Uterus (tissue), 3 donors: ENCODE measurements at regions not wholly inside any gene's neighbourhood (a gene's known extent, or its start where the extent isn't known, plus 50 kb on each side); places are given as distances from the start of the nearest gene placed in this dataset.

Experiments used
- DNase-seq, 2 donors: peaks; one replicate each; pipeline ENCODE4 v3.0.0-alpha.2; 2019 to 2020
- H3K27ac ChIP-seq, 2 donors: fragments of 200-600 bp; sonication (generic); 1 replicate in 1 of 2; 2 replicates in 1 of 2; pipeline ENCODE4 v1.5.1; 2016 to 2018
- H3K27me3 ChIP-seq, 2 donors: fragments of 200-600 bp; sonication (generic); one replicate each; pipeline ENCODE4 v1.5.1; 2018 to 2019; ENCODE audit warnings: control low read depth in 1 of 2
- H3K36me3 ChIP-seq, 2 donors: fragments of 200-600 bp; sonication (generic); one replicate each; pipeline ENCODE4 v1.5.1; 2019; ENCODE audit warnings: control low read depth in 1 of 2
- H3K4me1 ChIP-seq, 2 donors: fragments of 200-600 bp; sonication (generic); one replicate each; pipeline ENCODE4 v1.5.1; 2018 to 2019; ENCODE audit warnings: control low read depth in 1 of 2
- H3K4me3 ChIP-seq, 2 donors: fragments of 200-600 bp; sonication (generic); 1 replicate in 1 of 2; 2 replicates in 1 of 2; pipeline ENCODE4 v1.5.1; 2018 to 2019; ENCODE audit warnings: mild to moderate bottlenecking in 1 of 2
- H3K9me3 ChIP-seq, 2 donors: fragments of 200-600 bp; sonication (generic); one replicate each; pipeline ENCODE4 v1.5.1; 2019; ENCODE audit warnings: control low read depth in 1 of 2
- POLR2A ChIP-seq, 2 donors: fragments of 450-650 bp; IDR thresholded peaks; one replicate each; pipeline ENCODE4 v1.6.1; 2016; ENCODE audit warnings: antibody characterized with exemption in 2 of 2, mild to moderate bottlenecking in 1 of 2, moderate library complexity in 1 of 2
- intact Hi-C: fragments of 100-400 bp; cut with DNase I; formaldehyde crosslinking; loops from one replicate; pipeline ENCODE4 v1.15.1; 2023; ENCODE audit warnings: low total_unique reads
- TF ChIP-seq, protein P1 (sequence below), 4 experiments: fragments of 200-600 bp in 2 of 4; fragments of 450-650 bp in 2 of 4; sonication (generic) in 2 of 4; IDR thresholded peaks; one replicate each; pipeline ENCODE4 v1.5.1; 2016 to 2019; ENCODE audit warnings: antibody characterized with exemption in 4 of 4, mild to moderate bottlenecking in 2 of 4, moderate library complexity in 1 of 4
- donor health status: DM: yes; HTN: yes; CAD: no.

DNA sequence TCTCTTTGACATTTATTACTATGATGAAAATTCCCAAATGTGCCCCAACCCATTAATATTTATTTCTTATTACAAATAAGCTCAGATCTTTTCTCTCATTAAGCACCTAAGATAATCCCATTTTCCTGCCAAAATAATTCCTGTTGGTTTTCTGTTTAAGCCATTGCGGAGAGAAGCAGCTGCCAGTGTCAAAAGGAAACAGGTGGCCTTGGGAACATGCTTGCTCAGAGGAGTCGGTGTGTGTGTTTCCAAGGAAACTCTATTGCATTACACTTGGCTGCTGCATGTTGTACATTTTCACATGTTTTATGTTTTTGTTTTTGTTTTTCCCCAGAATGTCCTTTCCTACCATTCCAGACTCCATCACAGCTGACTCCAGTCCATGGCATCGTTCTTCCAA, 56.4 kb downstream of the CD24 start:
- no peak for DNase-seq
- no peaks in the 10 kb centered on the region for H3K4me1 ChIP-seq
- intact Hi-C loops: no loop called here
- H3K9me3 ChIP-seq: no peaks in the 10 kb centered on the region
- no peak overlapping the region for H3K27ac ChIP-seq
- H3K36me3 ChIP-seq: no peaks in the 10 kb centered on the region
- no peak overlapping the region for H3K4me3 ChIP-seq
- no peaks in the 10 kb centered on the region for H3K27me3 ChIP-seq
- no peak for TF ChIP-seq POLR2A (IDR thresholded peaks at IDR 0.05)
- TF ChIP-seq, protein P1, sequence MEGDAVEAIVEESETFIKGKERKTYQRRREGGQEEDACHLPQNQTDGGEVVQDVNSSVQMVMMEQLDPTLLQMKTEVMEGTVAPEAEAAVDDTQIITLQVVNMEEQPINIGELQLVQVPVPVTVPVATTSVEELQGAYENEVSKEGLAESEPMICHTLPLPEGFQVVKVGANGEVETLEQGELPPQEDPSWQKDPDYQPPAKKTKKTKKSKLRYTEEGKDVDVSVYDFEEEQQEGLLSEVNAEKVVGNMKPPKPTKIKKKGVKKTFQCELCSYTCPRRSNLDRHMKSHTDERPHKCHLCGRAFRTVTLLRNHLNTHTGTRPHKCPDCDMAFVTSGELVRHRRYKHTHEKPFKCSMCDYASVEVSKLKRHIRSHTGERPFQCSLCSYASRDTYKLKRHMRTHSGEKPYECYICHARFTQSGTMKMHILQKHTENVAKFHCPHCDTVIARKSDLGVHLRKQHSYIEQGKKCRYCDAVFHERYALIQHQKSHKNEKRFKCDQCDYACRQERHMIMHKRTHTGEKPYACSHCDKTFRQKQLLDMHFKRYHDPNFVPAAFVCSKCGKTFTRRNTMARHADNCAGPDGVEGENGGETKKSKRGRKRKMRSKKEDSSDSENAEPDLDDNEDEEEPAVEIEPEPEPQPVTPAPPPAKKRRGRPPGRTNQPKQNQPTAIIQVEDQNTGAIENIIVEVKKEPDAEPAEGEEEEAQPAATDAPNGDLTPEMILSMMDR (IDR thresholded peaks at IDR 0.05): no peak

- TF ChIP-seq, protein P1 (IDR thresholded peaks at IDR 0.05): no peak
- TF ChIP-seq POLR2A (IDR thresholded peaks at IDR 0.05): no peak
- no peak overlapping the region for H3K4me3 ChIP-seq
- intact Hi-C loops: no loop called here
- no peaks in the 10 kb centered on the region for H3K36me3 ChIP-seq
- no peaks in the 10 kb centered on the region for H3K9me3 ChIP-seq
- H3K4me1 ChIP-seq: no peaks in the 10 kb centered on the region
- H3K27me3 ChIP-seq: no peaks in the 10 kb centered on the region
- no peak for DNase-seq
- H3K27ac ChIP-seq: no peak overlapping the region
Observed at GRCh38 chr6:106916891-106917290, 57.6 kb downstream of the CD24 start.

DNA sequence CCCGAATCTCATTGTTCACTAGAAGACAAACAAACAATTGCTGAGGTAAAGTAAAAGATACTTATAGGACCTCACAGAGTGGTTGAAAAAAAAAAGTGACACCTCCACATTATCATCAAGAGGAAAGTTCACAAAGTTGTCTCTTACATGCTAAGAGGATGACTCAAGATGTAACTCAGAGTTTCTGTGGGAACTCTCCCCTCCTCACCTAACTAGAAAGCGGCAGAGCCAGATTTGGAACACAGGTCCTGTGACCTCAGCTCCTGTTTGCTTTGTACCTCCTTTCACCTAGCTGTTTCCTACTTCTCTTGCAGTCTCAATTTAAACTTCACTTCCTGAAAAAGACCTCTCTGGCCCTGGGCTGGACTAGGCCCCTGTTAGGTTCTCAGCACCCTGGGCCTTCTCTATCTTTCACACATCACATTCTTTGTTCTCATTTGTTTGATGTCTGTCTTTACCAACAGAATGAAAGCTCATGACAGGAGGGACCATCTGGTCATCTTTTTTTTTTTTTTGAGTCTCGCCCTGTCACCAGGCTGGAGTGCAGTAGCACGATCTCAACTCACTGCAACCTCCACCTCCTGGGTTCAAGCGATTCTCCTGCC, 60.8 kb downstream of the CD24 start:
- Histone ChIP-seq H3K4me1 (no peaks in the 10 kb centered on the region), H3K27ac (no peak overlapping the region), H3K36me3 (no peaks in the 10 kb centered on the region), H3K4me3 (no peak overlapping the region), H3K9me3 (no peaks in the 10 kb centered on the region), H3K27me3 (no peaks in the 10 kb centered on the region)
- intact Hi-C loops: no loop called here
- no peak for DNase-seq
- no peak for TF ChIP-seq POLR2A (IDR thresholded peaks at IDR 0.05)
- TF ChIP-seq, protein P1 (IDR thresholded peaks at IDR 0.05): no peak

GRCh38 chr6:106913111-106913510, 61.4 kb downstream of the CD24 start:
- intact Hi-C loops: no loop called here
- DNase-seq: no peak
- Histone ChIP-seq H3K4me3 (no peak overlapping the region), H3K4me1 (no peaks in the 10 kb centered on the region), H3K9me3 (no peaks in the 10 kb centered on the region), H3K36me3 (no peaks in the 10 kb centered on the region), H3K27ac (no peak overlapping the region), H3K27me3 (no peaks in the 10 kb centered on the region)
- TF ChIP-seq, protein P1 (IDR thresholded peaks at IDR 0.05): no peak
- no peak for TF ChIP-seq POLR2A (IDR thresholded peaks at IDR 0.05)

GRCh38 chr6:106912091-106912490, 62.4 kb downstream of the CD24 start:
- H3K27ac ChIP-seq: no peak overlapping the region
- intact Hi-C loops: no loop called here
- no peak for DNase-seq
- no peaks in the 10 kb centered on the region for H3K36me3 ChIP-seq
- no peak overlapping the region for H3K4me3 ChIP-seq
- no peaks in the 10 kb centered on the region for H3K4me1 ChIP-seq
- H3K9me3 ChIP-seq: no peaks in the 10 kb centered on the region
- H3K27me3 ChIP-seq: no peaks in the 10 kb centered on the region
- TF ChIP-seq, protein P1 (IDR thresholded peaks at IDR 0.05): no peak
- no peak for TF ChIP-seq POLR2A (IDR thresholded peaks at IDR 0.05)
